ENCODE measurements at regions not wholly inside any gene's neighbourhood (a gene's known extent, or its start where the extent isn't known, plus 50 kb on each side); places are given as distances from the start of the nearest gene placed in this dataset.
"Not testable (repeated sequence)": the region's sequence is repeated elsewhere in the genome, so short reads cannot be mapped to it uniquely, and the experiment has no call there.

- no peak for DNase-seq (ENCODE audit: low read depth in 4 of 4, low spot score in 1 of 4)
Observed at GRCh38 chr7:55261386-55261770, 103.8 kb upstream of the LANCL2 start.

- not testable (repeated sequence) for DNase-seq (ENCODE audit: low read depth in 4 of 4, low spot score in 1 of 4)
Observed at GRCh38 chr7:55265328-55265727, 99.8 kb upstream of the LANCL2 start.

DNA sequence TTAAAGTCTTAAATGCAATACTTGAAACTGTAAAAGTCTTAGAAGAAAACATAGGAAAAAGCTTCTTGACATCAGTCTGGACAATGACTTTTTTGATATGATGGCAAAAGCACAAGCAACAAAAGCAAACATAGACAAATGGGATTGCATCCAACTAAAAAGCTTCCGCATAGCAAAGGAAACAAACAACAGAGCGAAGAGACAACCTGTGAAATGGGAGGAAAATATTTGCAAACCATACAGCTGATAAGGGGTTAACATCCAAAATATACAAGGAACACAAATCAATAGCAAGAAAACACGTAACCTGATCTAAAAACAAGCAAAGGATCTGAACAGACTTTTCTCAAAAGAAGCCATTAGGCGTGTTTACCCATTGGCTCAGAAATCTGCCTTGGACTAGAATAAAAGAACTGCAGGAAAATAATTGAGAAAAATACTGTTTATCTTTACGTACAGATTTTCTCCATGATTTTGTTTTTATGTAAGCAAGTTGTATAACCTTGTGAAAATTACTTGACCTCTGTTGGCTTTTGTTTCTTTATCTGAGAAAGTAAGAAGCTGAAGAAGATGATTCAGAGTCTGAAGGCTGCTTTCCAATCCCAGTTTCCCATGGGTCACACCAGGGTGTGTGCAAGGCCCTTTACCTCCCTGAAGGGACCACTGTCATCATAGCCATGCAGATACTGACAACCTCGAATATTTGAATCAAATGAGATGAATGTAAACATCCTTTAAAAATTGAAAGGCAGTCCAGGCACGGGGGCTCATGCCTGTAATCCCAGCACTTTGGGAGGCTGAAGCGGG lies 99.1 kb upstream of the LANCL2 start:
- DNase-seq (ENCODE audit: low read depth in 4 of 4, low spot score in 1 of 4) = no peak

DNA sequence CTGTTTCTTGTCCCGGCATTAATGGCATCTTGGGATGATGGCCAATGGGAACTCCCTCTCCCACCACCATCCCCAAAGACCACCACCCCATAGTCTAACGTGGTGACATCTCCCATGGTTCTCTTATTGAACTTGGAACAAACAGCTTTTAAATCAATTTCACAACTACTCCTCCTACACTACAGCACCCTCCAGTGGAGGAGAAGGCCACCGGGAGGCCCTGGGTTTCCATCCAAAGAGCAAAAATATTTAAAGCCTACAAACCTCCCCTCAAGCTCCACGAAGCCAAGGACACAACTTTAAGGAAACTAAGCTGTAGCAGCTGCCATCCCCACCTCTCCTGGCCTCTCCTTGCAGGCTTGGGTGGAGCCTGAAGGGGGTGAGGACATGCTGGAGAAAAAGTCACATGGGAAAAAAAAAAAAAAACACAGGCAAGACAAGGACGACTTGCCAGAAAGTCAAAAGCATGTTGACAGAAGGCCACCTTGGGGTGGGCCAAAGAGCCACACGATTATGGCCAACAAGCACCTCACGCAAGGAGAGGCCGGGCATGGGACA lies 94.0 kb upstream of the LANCL2 start:
- DNase-seq (ENCODE audit: low read depth in 4 of 4, low spot score in 1 of 4) = no peak

GRCh38 chr7:55271661-55272060 lies 93.5 kb upstream of the LANCL2 start:
- no peak for DNase-seq (ENCODE audit: low read depth in 4 of 4, low spot score in 1 of 4)

DNA sequence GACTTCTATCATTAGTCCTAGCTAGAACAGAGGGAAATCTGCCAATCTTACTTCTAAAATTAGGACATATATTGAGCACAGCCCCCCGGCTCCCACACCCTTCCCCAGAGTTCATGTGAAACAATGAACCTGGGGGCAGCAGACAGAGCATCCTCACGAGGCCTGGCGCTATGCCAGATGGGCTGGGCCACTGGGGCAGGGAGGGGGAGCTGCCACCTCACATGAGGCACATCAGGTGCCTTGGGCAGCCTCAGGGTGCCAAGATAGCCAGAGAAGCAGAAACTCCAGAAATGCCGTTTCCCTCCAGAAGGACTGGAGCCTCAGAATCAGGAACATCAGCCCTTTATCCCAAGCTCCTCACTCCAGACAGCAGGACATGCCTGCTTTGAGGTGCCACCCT lies 92.8 kb upstream of the LANCL2 start:
- no peak for DNase-seq (ENCODE audit: low read depth in 4 of 4, low spot score in 1 of 4)

GRCh38 chr7:55273186-55273980 lies 91.8 kb upstream of the LANCL2 start:
- DNase-seq (ENCODE audit: low read depth in 4 of 4, low spot score in 1 of 4) = no peak

- DNase-seq (ENCODE audit: low read depth in 4 of 4, low spot score in 1 of 4) = no peak
Observed at GRCh38 chr7:55274156-55274555, 91.0 kb upstream of the LANCL2 start.

DNA sequence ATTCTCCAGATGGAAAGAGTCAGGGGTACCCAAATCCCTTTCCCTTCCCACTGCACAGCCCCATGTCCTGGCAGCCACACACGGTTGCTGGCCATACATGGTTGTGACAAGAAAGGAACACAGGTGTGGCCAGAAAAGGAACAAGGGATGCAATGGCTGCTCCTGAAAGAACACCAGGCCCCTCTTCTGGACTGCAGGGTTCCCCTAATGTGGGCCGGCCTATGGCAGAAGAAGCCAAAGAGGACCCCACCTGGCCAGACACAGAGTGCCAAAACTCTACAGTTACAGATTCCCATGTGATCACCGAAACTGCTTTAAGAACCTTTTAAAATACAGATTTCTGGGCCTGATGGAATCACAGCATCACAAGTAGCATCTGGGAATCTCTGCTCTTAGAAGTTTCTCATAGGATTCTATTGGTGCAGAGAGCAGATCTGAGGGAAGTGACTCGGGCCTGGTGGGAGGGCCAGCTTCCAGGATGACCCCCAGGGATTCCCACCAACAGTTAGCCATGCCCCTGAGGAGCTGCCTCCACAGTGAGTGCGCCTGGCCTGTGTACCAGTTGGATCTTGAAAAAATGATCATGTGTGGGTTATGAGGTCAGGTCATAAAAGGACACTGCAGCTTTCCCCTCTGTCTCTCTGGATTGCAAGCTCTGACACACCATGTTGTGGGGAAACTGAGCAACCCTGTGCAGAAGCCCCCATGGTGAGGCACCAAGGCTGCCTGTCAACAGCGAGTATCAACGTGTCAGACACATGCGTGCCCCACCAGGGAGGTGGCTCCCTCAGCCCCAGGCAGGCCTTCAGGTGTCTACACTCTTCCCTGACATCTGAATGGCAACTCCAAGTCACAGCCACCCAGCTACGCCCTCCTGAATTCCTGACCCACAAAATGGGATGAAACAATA lies 89.6 kb upstream of the LANCL2 start:
- no peak for DNase-seq (ENCODE audit: low read depth in 4 of 4, low spot score in 1 of 4)

DNA sequence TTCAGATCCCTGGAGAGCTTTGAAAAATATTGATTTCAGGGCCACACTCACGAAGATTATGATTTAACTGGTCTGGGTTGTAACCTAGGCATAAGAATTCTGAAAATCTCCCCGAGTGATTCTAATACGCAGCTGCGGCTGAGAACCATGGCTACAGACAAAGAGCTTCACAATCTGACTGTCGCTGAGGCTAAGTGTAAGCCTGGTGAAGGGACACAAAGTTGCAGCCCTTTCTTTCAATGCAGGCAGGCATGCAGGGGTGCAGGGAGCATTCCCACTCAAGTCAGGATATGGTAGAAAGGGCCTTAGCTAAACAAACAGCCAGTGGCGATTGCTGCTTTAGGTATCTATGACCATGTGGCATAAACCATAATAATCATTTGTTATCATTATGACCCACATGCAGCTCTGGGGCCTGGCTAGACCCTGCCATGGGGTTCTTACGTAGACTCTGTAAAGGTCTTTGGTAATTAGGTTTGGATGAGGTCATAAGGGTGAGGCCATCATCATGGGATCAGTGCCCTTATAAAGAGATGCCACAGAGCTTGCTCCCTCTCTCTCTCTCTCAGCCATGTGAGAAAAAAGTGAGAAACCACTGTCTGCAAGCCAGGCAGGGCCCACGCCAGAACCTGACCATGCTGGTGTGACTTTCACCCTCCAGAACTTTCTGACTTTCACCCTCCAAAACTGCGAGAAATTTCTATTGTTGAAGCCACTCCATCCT lies 88.4 kb upstream of the LANCL2 start:
- no peak for DNase-seq (ENCODE audit: low read depth in 4 of 4, low spot score in 1 of 4)

DNA sequence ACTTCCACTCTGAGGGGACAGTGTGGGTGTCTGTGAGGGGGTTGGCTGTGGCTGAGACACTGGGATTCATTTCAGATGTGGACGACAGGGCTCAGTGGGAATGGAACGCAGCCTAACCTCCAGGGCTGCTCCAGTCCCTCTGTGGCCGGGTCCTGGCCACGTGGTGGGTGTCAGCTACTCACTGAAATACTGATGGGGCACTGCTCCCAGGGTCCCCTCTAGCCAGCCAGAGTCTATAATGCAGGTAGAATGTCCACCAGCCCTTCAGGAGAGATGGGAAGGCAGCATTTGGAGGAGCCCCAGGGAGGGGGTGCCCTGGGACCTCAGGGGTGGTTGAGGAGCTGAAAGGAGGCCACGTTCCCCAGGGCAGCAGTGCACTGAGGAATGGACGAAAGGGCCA lies 87.2 kb upstream of the LANCL2 start:
- no peak for DNase-seq (ENCODE audit: low read depth in 4 of 4, low spot score in 1 of 4)

GRCh38 chr7:55278321-55278720 lies 86.8 kb upstream of the LANCL2 start:
- DNase-seq (ENCODE audit: low read depth in 4 of 4, low spot score in 1 of 4) = no peak

- no peak for DNase-seq (ENCODE audit: low read depth in 4 of 4, low spot score in 1 of 4)
Observed at GRCh38 chr7:55279080-55279845, 85.9 kb upstream of the LANCL2 start.

DNA sequence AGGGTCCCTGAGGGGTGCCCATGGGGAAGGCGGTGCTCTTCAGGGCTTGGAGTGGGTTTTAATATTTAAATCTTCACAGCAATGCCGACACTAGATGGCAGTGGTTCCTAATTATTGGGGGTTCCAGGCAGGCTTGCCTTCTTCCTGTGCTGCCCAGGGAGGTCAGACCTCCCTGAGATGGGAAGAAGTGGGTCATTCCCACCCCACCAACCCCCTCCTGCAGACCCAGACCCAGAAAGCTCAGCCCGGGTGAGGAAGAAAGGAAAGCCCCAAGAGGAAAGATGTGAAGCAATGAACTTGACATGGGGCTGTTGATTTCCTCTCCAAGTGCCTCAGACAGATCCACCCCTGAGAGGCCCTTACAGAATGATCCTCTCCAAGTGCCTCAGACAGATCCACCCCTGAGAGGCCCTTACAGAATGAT lies 85.1 kb upstream of the LANCL2 start:
- peak; percentile 35 to 49 (median 40) for DNase-seq (ENCODE audit: low read depth in 4 of 4, low spot score in 1 of 4)

- DNase-seq (ENCODE audit: low read depth in 4 of 4, low spot score in 1 of 4) = no peak
Observed at GRCh38 chr7:55285665-55286064, 79.5 kb upstream of the LANCL2 start.

DNA sequence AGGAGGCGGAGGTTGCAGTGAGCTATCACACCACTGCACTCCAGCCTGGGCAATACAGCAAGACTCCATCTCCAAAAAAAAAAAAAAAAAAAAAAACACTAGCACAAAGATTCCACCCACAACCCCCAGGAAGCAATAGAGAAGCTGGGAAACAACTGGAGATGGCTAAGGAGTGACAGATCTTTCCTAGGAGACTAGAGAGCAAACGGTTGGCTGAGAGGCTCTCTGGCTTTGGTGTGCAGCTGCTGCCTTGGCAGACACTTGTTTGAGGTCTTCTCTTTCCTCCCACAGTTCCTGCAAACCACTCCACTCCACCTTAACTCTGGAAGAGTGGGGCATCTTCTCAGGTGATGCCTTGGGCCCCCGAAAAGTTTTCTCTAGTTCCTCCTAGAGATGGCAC lies 78.5 kb upstream of the LANCL2 start:
- no peak for DNase-seq (ENCODE audit: low read depth in 4 of 4, low spot score in 1 of 4)

GRCh38 chr7:55288070-55288824 lies 76.9 kb upstream of the LANCL2 start:
- no peak for DNase-seq (ENCODE audit: low read depth in 4 of 4, low spot score in 1 of 4)

DNA sequence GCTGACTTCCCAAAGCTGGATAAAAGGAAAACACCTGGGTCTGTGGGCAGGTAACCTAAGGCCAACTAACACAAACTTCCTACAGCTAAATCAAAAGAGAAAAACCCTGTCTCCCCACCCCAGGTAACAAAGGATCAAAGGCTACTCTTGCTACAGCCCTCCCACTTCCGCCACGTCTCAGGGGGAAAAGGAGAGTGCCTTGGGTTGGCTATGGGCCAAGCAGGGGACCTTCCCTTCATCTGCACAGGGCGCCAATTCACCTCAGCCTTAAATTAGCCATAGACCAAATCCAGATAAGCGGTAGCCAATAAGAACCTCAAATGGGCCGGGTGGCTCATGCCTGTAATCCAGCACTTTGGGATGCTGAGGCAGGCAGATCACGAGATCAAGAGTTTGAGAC lies 69.1 kb upstream of the LANCL2 start:
- DNase-seq (ENCODE audit: low read depth in 4 of 4, low spot score in 1 of 4) = no peak

Measured in stimulated activated CD4-positive, alpha-beta T cell treated with anti-CD3 and anti-CD28 coated beads, Interleukin-1b, Interleukin-23, amount 100 ng/mL, for 24 hours (primary cell).